ENCODE measurements at regions not wholly inside any gene's neighbourhood (a gene's known extent, or its start where the extent isn't known, plus 50 kb on each side); places are given as distances from the start of the nearest gene placed in this dataset.

- TF ChIP-seq CTCF (IDR thresholded peaks at IDR 0.05 in 2 of 3, conservative IDR thresholded peaks at IDR 0.05 in 1 of 3; ENCODE audit: borderline replicate concordance in 1 of 3, insufficient read depth in 1 of 3, low read depth in 2 of 3, low read length in 2 of 3) (no peak), POLR2A (IDR thresholded peaks at IDR 0.05; ENCODE audit: borderline replicate concordance, extremely low read depth, insufficient read depth, insufficient read length) (no peak), EZH2 (IDR thresholded peaks at IDR 0.05) (no peak), POLR2AphosphoS5 (IDR thresholded peaks at IDR 0.05; ENCODE audit: low read depth, low read length) (no peak), JUND (IDR thresholded peaks at IDR 0.05) (no peak), SRF (IDR thresholded peaks at IDR 0.05; ENCODE audit: low read depth) (no peak), MAX (IDR thresholded peaks at IDR 0.05) (no peak), YY1 (IDR thresholded peaks at IDR 0.05; ENCODE audit: extremely low read depth, insufficient replicate concordance, low read depth, low read length) (no peak), REST (IDR thresholded peaks at IDR 0.05; ENCODE audit: low read depth) (no peak)
These were observed 794.5 kb upstream of the ANO3 start for GRCh38 chr11:25537393-25537792.

All from HCT116 (cell line).